ENCODE measurements at regions not wholly inside any gene's neighbourhood (a gene's known extent, or its start where the extent isn't known, plus 50 kb on each side); places are given as distances from the start of the nearest gene placed in this dataset.

DNA sequence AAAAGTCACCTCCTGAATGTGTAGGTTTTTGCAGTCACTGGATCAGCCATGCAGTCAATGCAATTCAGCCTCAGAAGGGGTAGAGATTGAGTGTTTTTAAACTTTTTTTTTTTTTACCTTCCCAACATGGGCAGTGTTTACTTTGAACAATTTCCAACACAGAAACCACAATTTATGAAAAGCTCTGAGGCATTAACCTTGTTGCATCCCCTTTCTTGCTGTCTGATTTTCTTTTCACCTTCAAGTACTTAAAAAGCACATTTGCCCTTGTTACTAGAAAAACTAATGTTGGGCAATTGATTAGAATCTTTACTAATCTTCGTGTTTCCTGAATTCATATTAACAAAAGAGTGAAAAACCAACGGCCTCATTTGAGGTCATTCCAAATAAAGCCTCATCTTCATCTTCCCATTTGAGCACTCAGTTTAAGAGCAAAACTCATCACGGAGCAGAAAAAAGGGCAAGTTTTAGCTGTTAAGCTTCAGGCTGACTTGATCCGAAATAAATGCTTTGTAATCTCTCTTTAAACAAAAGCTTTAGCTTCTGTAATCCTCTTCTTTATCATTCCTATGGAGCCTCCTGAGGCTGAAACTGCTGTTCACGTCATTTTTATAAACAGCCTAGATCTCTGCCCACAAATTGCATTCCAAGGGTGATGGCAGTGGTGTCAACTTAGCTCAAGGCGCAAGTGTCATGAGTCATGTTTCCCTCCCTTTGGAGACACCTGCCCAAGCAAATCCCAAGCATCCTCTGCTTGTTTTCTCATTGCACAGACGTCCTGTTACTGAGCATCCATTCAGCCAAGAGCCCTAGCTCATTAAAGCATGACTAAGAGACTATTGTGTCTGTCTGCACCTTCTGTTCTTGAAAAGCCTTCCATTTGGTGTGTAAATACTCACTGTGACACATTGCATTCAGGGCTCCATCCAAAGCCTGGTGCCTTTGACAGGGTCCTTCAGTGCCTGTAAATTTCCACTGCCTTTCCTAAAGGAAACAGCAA lies 107.7 kb downstream of the HNMT start:
- H3K27me3 ChIP-seq (ENCODE audit: control insufficient read depth in 1 of 2, insufficient read depth in 1 of 2, low read length in 2 of 2): no peaks in the 10 kb centered on the region
- no peak overlapping the region for H2BK120ac ChIP-seq (ENCODE audit: low read depth, low read length)
- 33% methylated on average over 7 of the region's 7 CpGs for WGBS
- H4K8ac ChIP-seq (ENCODE audit: low read length): no peak overlapping the region
- no peak overlapping the region for H2AFZ ChIP-seq (ENCODE audit: low read depth, low read length)
- no peak overlapping the region for H2BK15ac ChIP-seq (ENCODE audit: low read depth, poor library complexity, severe bottlenecking)
- H3K14ac ChIP-seq (ENCODE audit: low read length in 2 of 2): no peak overlapping the region
- peaks cover 11% of the 10 kb centered on the region for H3K4me1 ChIP-seq (ENCODE audit: control insufficient read depth, insufficient read depth, low read depth, low read length)
- no peak overlapping the region for H3K9ac ChIP-seq (ENCODE audit: low read length)
- no peak overlapping the region for H2BK5ac ChIP-seq (ENCODE audit: low read depth, low read length, poor library complexity, severe bottlenecking)
- H3K4me2 ChIP-seq (ENCODE audit: low read length, poor library complexity, severe bottlenecking): peak overlapping the region; percentile 16
- H2BK12ac ChIP-seq (ENCODE audit: low read length in 2 of 2): no peak overlapping the region
- H3K36me3 ChIP-seq (ENCODE audit: control insufficient read depth in 1 of 2, insufficient read depth in 2 of 2, low read depth in 1 of 2, low read length in 2 of 2): no peaks in the 10 kb centered on the region
- H3K79me1 ChIP-seq (replicated peaks; ENCODE audit: low read length, poor library complexity, severe bottlenecking): no peaks in the 10 kb centered on the region
- peak overlapping the region; percentile 51 for H2AK5ac ChIP-seq (ENCODE audit: low read length, severe bottlenecking)
- peak; percentile 82 for DNase-seq
- H3K23ac ChIP-seq (ENCODE audit: low read length in 2 of 2): no peak overlapping the region
- no peak overlapping the region for H4K91ac ChIP-seq (ENCODE audit: low read length)
- H3K9me3 ChIP-seq (ENCODE audit: control insufficient read depth, low read length): no peaks in the 10 kb centered on the region
- peak overlapping the region; percentile 80 for H3K27ac ChIP-seq (ENCODE audit: low read length, poor library complexity, severe bottlenecking)
- H3K4ac ChIP-seq (ENCODE audit: low read depth in 1 of 2, low read length in 2 of 2): peak overlapping the region in 1 of 2 experiments; percentile 2
- H3K4me3 ChIP-seq (ENCODE audit: insufficient read depth in 1 of 2, low read depth in 1 of 2, low read length in 2 of 2): no peak overlapping the region
- H3K18ac ChIP-seq (ENCODE audit: low read depth in 1 of 2, low read length in 2 of 2): peak overlapping the region in 1 of 2 experiments; percentile 40

DNA sequence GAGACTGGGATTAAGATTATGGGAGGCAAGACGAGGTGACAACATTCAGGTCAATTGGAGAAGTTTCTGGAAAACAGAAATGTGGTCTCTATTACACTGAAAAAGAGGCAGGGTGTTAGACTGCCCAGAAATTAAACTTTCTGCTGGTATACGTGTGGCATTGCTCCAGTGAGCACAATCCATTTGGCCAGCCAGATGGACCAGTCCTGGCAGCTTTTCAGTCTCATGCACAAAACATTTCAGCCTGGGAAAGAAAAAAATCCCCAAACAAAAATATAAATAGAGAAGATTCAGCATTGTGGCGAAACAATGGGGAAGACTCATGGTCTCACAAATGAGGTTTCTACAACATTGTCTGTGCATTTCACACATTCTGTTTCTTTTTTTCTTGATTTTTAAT lies 113.9 kb downstream of the HNMT start:
- Histone ChIP-seq H2BK12ac (ENCODE audit: low read length in 2 of 2) (no peak overlapping the region), H3K9ac (ENCODE audit: low read length) (no peak overlapping the region), H2AFZ (ENCODE audit: low read depth, low read length) (no peak overlapping the region), H3K27ac (ENCODE audit: low read length, poor library complexity, severe bottlenecking) (no peak overlapping the region), H3K18ac (ENCODE audit: low read depth in 1 of 2, low read length in 2 of 2) (no peak overlapping the region), H3K4me2 (ENCODE audit: low read length, poor library complexity, severe bottlenecking) (no peak overlapping the region), H3K36me3 (ENCODE audit: control insufficient read depth in 1 of 2, insufficient read depth in 2 of 2, low read depth in 1 of 2, low read length in 2 of 2) (no peaks in the 10 kb centered on the region), H3K27me3 (ENCODE audit: control insufficient read depth in 1 of 2, insufficient read depth in 1 of 2, low read length in 2 of 2) (no peaks in the 10 kb centered on the region), H3K9me3 (ENCODE audit: control insufficient read depth, low read length) (no peaks in the 10 kb centered on the region), H2BK5ac (ENCODE audit: low read depth, low read length, poor library complexity, severe bottlenecking) (no peak overlapping the region), H2BK120ac (ENCODE audit: low read depth, low read length) (no peak overlapping the region), H3K23ac (ENCODE audit: low read length in 2 of 2) (no peak overlapping the region), H4K8ac (ENCODE audit: low read length) (no peak overlapping the region), H3K14ac (ENCODE audit: low read length in 2 of 2) (no peak overlapping the region), H3K79me1 (replicated peaks; ENCODE audit: low read length, poor library complexity, severe bottlenecking) (no peaks in the 10 kb centered on the region), H2BK15ac (ENCODE audit: low read depth, poor library complexity, severe bottlenecking) (no peak overlapping the region), H4K91ac (ENCODE audit: low read length) (no peak overlapping the region), H2AK5ac (ENCODE audit: low read length, severe bottlenecking) (no peak overlapping the region), H3K4me3 (ENCODE audit: insufficient read depth in 1 of 2, low read depth in 1 of 2, low read length in 2 of 2) (no peak overlapping the region), H3K4me1 (ENCODE audit: control insufficient read depth, insufficient read depth, low read depth, low read length) (no peaks in the 10 kb centered on the region), H3K4ac (ENCODE audit: low read depth in 1 of 2, low read length in 2 of 2) (no peak overlapping the region)
- WGBS: 90% methylated on average over 2 of the region's 3 CpGs
- DNase-seq: no peak

DNA sequence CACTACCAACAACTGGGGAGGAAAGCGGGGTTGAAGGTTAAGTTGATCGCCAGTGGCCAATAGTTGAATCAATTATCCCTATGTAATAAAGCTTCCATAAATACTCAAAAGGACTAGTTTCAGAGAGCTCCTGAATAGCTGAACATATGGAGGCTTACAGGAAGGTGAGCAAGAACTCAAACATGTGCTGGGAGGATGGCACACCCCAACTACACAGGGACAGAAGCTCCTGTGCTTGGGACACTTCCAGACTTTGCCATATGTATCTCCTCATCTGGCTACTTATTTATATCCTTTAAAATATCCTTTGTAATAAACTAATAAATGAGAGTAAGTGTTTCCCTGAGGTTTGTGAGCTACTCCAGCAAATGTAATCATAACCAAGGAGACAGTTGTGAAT lies 115.7 kb downstream of the HNMT start:
- Histone ChIP-seq H2BK120ac (ENCODE audit: low read depth, low read length) (no peak overlapping the region), H3K4me3 (ENCODE audit: insufficient read depth in 1 of 2, low read depth in 1 of 2, low read length in 2 of 2) (no peak overlapping the region), H2BK15ac (ENCODE audit: low read depth, poor library complexity, severe bottlenecking) (no peak overlapping the region), H2AFZ (ENCODE audit: low read depth, low read length) (no peak overlapping the region), H2BK5ac (ENCODE audit: low read depth, low read length, poor library complexity, severe bottlenecking) (no peak overlapping the region), H3K27me3 (ENCODE audit: control insufficient read depth in 1 of 2, insufficient read depth in 1 of 2, low read length in 2 of 2) (no peaks in the 10 kb centered on the region), H3K18ac (ENCODE audit: low read depth in 1 of 2, low read length in 2 of 2) (no peak overlapping the region), H4K91ac (ENCODE audit: low read length) (no peak overlapping the region), H3K4me1 (ENCODE audit: control insufficient read depth, insufficient read depth, low read depth, low read length) (peaks cover 4% of the 10 kb centered on the region), H3K79me1 (replicated peaks; ENCODE audit: low read length, poor library complexity, severe bottlenecking) (peaks cover 1% of the 10 kb centered on the region), H3K27ac (ENCODE audit: low read length, poor library complexity, severe bottlenecking) (no peak overlapping the region), H2AK5ac (ENCODE audit: low read length, severe bottlenecking) (peak overlapping the region; percentile 91), H4K8ac (ENCODE audit: low read length) (no peak overlapping the region), H3K4ac (ENCODE audit: low read depth in 1 of 2, low read length in 2 of 2) (no peak overlapping the region), H3K14ac (ENCODE audit: low read length in 2 of 2) (no peak overlapping the region), H3K9ac (ENCODE audit: low read length) (no peak overlapping the region), H3K9me3 (ENCODE audit: control insufficient read depth, low read length) (no peaks in the 10 kb centered on the region), H3K4me2 (ENCODE audit: low read length, poor library complexity, severe bottlenecking) (no peak overlapping the region), H3K36me3 (ENCODE audit: control insufficient read depth in 1 of 2, insufficient read depth in 2 of 2, low read depth in 1 of 2, low read length in 2 of 2) (no peaks in the 10 kb centered on the region), H3K23ac (ENCODE audit: low read length in 2 of 2) (no peak overlapping the region), H2BK12ac (ENCODE audit: low read length in 2 of 2) (no peak overlapping the region)
- no CpG with 5 or more reads among the region's 2 CpGs for WGBS
- DNase-seq: no peak

- Histone ChIP-seq H2BK5ac (ENCODE audit: low read depth, low read length, poor library complexity, severe bottlenecking) (no peak overlapping the region), H2BK15ac (ENCODE audit: low read depth, poor library complexity, severe bottlenecking) (no peak overlapping the region), H3K4me1 (ENCODE audit: control insufficient read depth, insufficient read depth, low read depth, low read length) (peaks cover 4% of the 10 kb centered on the region), H4K91ac (ENCODE audit: low read length) (no peak overlapping the region), H3K79me1 (replicated peaks; ENCODE audit: low read length, poor library complexity, severe bottlenecking) (peaks cover 1% of the 10 kb centered on the region), H3K4ac (ENCODE audit: low read depth in 1 of 2, low read length in 2 of 2) (no peak overlapping the region), H3K14ac (ENCODE audit: low read length in 2 of 2) (no peak overlapping the region), H3K23ac (ENCODE audit: low read length in 2 of 2) (no peak overlapping the region), H3K27me3 (ENCODE audit: control insufficient read depth in 1 of 2, insufficient read depth in 1 of 2, low read length in 2 of 2) (no peaks in the 10 kb centered on the region), H3K27ac (ENCODE audit: low read length, poor library complexity, severe bottlenecking) (peak overlapping the region; percentile 82), H3K9me3 (ENCODE audit: control insufficient read depth, low read length) (no peaks in the 10 kb centered on the region), H3K18ac (ENCODE audit: low read depth in 1 of 2, low read length in 2 of 2) (no peak overlapping the region), H2AFZ (ENCODE audit: low read depth, low read length) (no peak overlapping the region), H4K8ac (ENCODE audit: low read length) (no peak overlapping the region), H3K9ac (ENCODE audit: low read length) (no peak overlapping the region), H2BK120ac (ENCODE audit: low read depth, low read length) (no peak overlapping the region), H3K4me3 (ENCODE audit: insufficient read depth in 1 of 2, low read depth in 1 of 2, low read length in 2 of 2) (no peak overlapping the region), H2AK5ac (ENCODE audit: low read length, severe bottlenecking) (no peak overlapping the region), H3K4me2 (ENCODE audit: low read length, poor library complexity, severe bottlenecking) (no peak overlapping the region), H2BK12ac (ENCODE audit: low read length in 2 of 2) (no peak overlapping the region), H3K36me3 (ENCODE audit: control insufficient read depth in 1 of 2, insufficient read depth in 2 of 2, low read depth in 1 of 2, low read length in 2 of 2) (no peaks in the 10 kb centered on the region)
- no peak for DNase-seq
- WGBS: 82% methylated on average over 1 of the region's 8 CpGs
These were observed 117.2 kb downstream of the HNMT start for GRCh38 chr2:138081225-138082073.

Measured in mesenchymal stem cell (in vitro differentiated cells and primary cell).